ENCODE measurements at regions not wholly inside any gene's neighbourhood (a gene's known extent, or its start where the extent isn't known, plus 50 kb on each side); places are given as distances from the start of the nearest gene placed in this dataset.

- TF ChIP-seq POLR2AphosphoS5 (IDR thresholded peaks at IDR 0.05; ENCODE audit: low read depth), result no peak
- TF ChIP-seq CTCF (IDR thresholded peaks at IDR 0.05; ENCODE audit: insufficient read depth, low read length), result no peak
- no peak for TF ChIP-seq REST (IDR thresholded peaks at IDR 0.05; ENCODE audit: insufficient replicate concordance, low read depth)
- no peak for TF ChIP-seq GABPA (IDR thresholded peaks at IDR 0.05; ENCODE audit: low read depth)
- no peak for TF ChIP-seq SPI1 (IDR thresholded peaks at IDR 0.05; ENCODE audit: borderline replicate concordance, low read depth)
- DNase-seq (ENCODE audit: low read depth in 1 of 2, low spot score in 1 of 2), result no peak
- no peak overlapping the region for H3K27ac ChIP-seq (replicated peaks)
Observed at GRCh38 chr11:79678780-79679452, 238.1 kb upstream of the TENM4 start.

GRCh38 chr11:79676396-79676795 lies 235.6 kb upstream of the TENM4 start:
- H3K27ac ChIP-seq (replicated peaks), result no peak overlapping the region
- TF ChIP-seq REST (IDR thresholded peaks at IDR 0.05; ENCODE audit: insufficient replicate concordance, low read depth) (no peak), CTCF (IDR thresholded peaks at IDR 0.05; ENCODE audit: insufficient read depth, low read length) (no peak), GABPA (IDR thresholded peaks at IDR 0.05; ENCODE audit: low read depth) (no peak), POLR2AphosphoS5 (IDR thresholded peaks at IDR 0.05; ENCODE audit: low read depth) (no peak), SPI1 (IDR thresholded peaks at IDR 0.05; ENCODE audit: borderline replicate concordance, low read depth) (no peak)
- no peaks in the 10 kb centered on the region for H3K27me3 ChIP-seq (ENCODE audit: insufficient read depth, poor library complexity, severe bottlenecking)
- no peak for DNase-seq (ENCODE audit: low read depth in 1 of 2, low spot score in 1 of 2)
- no peak overlapping the region for H3K4me3 ChIP-seq (replicated peaks; ENCODE audit: insufficient read depth, low read length)

More at GRCh38 chr11:79678780-79679452, 238.1 kb upstream of the TENM4 start:
- H3K27me3 ChIP-seq (ENCODE audit: insufficient read depth, poor library complexity, severe bottlenecking), result no peaks in the 10 kb centered on the region
- no peak overlapping the region for H3K4me3 ChIP-seq (replicated peaks; ENCODE audit: insufficient read depth, low read length)

GRCh38 chr11:79675081-79675480 lies 234.3 kb upstream of the TENM4 start:
- no peak for DNase-seq (ENCODE audit: low read depth in 1 of 2, low spot score in 1 of 2)
- TF ChIP-seq SPI1 (IDR thresholded peaks at IDR 0.05; ENCODE audit: borderline replicate concordance, low read depth), result no peak
- TF ChIP-seq CTCF (IDR thresholded peaks at IDR 0.05; ENCODE audit: insufficient read depth, low read length), result no peak
- Histone ChIP-seq H3K27ac (replicated peaks) (no peak overlapping the region), H3K4me3 (replicated peaks; ENCODE audit: insufficient read depth, low read length) (no peak overlapping the region), H3K27me3 (ENCODE audit: insufficient read depth, poor library complexity, severe bottlenecking) (no peaks in the 10 kb centered on the region)

- Histone ChIP-seq H3K27me3 (ENCODE audit: insufficient read depth, poor library complexity, severe bottlenecking) (no peaks in the 10 kb centered on the region), H3K4me3 (replicated peaks; ENCODE audit: insufficient read depth, low read length) (no peak overlapping the region), H3K27ac (replicated peaks) (no peak overlapping the region)
- no peak for DNase-seq (ENCODE audit: low read depth in 1 of 2, low spot score in 1 of 2)
- TF ChIP-seq SPI1 (IDR thresholded peaks at IDR 0.05; ENCODE audit: borderline replicate concordance, low read depth) (no peak), CTCF (IDR thresholded peaks at IDR 0.05; ENCODE audit: insufficient read depth, low read length) (no peak), GABPA (IDR thresholded peaks at IDR 0.05; ENCODE audit: low read depth) (no peak), REST (IDR thresholded peaks at IDR 0.05; ENCODE audit: insufficient replicate concordance, low read depth) (no peak), POLR2AphosphoS5 (IDR thresholded peaks at IDR 0.05; ENCODE audit: low read depth) (no peak)
Observed at GRCh38 chr11:79672786-79673185, 232.0 kb upstream of the TENM4 start.

Measured in HL-60 (cell line).